GM19397 (cell line): ENCODE measurements at regions not wholly inside any gene's neighbourhood (a gene's known extent, or its start where the extent isn't known, plus 50 kb on each side); places are given as distances from the start of the nearest gene placed in this dataset.
"Not testable (repeated sequence)": the region's sequence is repeated elsewhere in the genome, so short reads cannot be mapped to it uniquely, and the experiment has no call there.

Experiments
- ATAC-seq: cut with Tn5 transposase; IDR thresholded peaks from one replicate; pipeline ENCODE4 v1.9.1; 2021; ENCODE audit warnings: mild to moderate bottlenecking, moderate library complexity; ENCODE audit not compliant: unreplicated experiment

- not testable (repeated sequence) for ATAC-seq
Observed at GRCh38 chr20:29411458-29411820, 1846.0 kb upstream of the DEFB115 start.

DNA sequence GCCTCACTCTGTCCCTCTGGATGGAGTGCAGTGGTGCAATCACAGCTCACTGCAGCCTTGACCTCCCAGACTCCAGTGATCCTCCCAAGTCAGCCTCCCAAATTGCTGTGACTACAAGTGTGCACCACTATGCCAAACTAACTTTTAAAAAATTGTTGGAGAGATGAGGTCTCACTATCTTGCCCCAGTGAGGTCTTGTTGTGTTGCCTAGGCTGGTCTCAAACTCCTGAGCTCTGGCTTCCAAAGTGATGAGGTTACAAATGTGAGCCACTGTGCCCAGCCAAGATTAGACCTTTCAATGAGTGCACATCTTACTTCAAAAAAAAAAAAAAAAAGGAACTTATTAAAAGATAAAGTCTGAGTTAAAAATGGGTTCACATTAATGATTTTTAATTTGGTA lies 1838.1 kb upstream of the DEFB115 start:
- ATAC-seq = no peak

DNA sequence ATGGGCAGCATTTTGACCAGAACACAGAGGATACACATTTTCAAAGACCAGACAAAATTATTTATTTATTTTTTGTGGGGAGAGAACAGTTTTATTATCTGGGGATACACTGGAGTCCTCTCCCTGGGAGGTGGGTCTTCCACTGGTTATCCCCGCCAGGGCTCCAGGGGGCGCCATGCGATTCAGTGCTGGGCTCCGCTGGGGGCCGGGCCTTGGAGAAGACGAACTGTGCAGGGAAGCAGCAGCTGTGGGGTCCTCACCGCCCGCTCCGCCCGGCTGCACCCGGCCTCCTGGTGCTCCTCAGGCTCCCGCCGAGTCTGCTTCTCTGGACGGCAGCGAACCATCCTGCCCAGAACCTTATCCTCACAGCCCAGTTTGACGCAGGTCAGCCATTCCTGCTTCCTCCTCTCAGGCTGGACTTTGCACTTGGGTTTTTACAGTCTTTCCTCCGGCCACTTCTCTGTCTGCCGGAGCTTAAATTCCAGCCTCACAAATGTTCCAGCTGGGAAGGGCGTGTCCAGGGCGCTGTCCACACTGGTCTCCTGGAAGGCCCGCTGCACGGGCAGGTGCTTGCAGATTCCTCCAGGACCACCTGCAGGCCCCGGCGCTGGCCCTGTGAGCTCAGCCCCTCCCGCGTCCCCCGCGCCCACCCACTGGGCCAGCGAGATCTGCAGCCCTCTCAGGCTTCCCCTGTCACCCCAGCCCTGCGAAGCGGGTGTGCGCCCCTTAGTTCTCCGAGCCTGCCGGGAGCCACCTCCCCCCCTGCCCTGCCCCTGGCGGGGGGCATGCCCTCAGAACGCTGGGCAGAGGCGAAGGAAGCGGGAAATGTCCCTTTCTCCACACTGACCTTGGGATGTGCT lies 1830.0 kb upstream of the DEFB115 start:
- no peak for ATAC-seq

DNA sequence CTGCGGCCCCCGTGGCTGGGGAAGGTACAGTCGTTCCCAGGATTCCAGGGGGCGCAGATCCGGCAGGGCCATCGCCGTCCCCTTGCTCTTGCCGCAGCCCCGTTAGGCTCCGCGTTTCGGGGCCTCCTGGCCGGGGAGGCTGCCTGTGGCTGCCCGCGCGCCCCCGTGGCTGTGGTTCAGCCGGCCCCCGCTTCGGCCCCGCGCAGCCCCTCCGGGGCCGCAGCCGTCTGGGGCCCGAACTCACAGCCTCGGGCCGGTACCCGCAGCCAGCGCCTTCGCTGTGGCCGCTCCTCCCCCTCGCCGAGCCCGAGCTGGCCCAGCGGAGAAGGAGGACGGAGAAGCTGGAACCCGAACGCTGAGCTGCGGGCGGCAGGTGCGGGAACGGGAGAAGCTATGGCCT lies 1826.9 kb upstream of the DEFB115 start:
- no peak for ATAC-seq

- ATAC-seq = not testable (repeated sequence)
Observed at GRCh38 chr20:29440721-29441120, 1816.7 kb upstream of the DEFB115 start.

DNA sequence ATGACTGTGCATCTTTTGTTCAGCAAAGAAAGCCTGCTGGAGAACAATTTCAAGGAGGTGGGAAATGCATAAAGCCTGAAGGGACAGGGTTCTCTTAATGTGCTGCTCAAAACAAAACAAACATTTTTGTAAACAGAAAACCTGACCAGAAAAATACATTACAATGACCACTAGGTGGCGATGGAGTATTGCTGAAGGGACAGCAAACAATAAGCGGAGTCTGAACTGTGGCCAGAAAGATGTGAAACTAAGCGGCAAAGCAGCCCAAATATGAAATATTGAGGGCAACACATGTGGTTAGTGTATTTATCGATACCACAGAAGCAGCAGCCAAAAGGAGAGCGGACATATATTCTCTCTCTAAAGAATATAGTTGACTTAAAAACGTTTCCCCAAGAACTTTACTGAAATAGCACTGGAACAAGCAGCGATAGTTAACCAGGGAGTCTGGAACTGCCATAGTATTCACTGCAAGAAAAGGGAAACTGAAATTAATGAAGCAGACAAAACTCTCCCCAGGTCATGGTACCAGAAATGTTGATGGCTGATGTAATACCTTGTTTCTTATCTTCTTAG lies 1814.2 kb upstream of the DEFB115 start:
- not testable (repeated sequence) for ATAC-seq

GRCh38 chr20:29443819-29444218 lies 1813.6 kb upstream of the DEFB115 start:
- no peak for ATAC-seq

DNA sequence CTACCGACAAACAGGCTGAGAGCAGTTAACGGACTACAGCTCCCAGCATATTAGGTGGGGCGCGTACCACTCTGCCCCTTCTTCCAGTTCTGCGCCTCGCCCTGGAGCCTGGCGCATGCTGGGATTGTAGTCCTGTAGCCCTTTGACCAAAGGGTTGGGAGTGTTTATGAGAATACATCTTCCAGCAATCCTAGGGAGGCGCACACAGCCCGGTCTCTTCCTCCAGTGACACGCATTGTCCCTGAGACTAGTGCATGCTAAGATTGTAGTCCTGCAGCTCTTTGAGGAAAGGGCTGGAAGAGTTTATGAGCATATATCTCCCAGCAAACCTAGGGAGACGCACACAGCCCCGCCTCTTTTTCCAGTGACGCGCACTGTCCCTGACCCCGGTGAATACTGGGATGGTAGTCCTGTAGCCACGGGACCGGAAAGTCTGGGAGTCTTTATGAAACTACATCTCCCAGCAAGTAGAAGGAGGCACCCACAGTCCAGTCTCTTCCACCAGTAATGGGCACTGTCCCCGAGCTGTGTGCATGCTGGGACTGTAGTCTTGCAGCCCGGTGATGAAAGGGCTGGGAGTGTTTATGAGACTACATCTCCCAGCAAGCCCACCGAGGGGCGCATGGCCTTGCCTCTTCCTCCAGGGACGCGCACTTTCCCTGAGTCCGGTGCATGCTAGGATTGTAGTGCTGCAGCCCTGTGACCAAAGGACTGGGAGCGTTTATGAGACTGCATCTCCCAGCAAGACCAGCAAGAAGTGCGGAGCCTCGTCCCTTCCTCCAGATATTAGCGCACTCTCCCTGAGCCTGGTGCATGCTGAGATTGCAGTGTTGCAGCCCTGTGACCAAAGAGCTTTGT lies 1812.2 kb upstream of the DEFB115 start:
- peak; percentile 73 for ATAC-seq

- not testable (repeated sequence) for ATAC-seq
Observed at GRCh38 chr20:29447517-29448484, 1809.7 kb upstream of the DEFB115 start.

DNA sequence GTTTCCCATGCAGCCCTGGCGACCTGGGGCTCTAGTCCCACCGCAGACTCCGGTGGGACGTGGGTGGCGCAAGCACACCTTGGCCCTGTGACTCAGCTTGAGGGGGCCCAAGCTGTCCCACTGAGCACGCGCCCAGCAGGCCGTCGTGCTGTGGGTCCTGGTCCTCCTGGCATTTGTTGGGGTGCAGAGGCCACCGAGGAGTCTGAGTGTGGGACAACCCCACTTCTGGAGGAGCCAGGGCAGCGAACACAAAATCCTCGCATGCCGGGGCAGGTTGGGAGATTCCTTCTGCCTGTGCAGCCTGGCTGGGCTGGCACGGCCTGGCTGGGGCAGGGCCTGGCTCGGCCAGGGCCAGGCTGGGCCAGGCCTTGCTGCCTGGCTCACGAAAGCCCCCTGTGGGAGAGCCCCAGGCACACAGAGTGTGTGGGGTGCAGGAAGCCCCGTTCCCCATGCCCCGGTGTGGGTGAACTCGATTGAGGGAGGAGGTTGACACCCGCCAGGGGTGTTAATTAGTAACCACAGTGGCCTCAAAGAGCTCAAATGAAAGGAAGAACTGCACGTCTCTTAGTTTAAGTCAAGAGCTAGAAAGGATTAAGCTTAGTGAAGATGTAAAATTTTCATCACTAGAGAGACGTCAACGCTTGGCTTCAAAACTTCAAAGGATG lies 1808.5 kb upstream of the DEFB115 start:
- no peak for ATAC-seq

DNA sequence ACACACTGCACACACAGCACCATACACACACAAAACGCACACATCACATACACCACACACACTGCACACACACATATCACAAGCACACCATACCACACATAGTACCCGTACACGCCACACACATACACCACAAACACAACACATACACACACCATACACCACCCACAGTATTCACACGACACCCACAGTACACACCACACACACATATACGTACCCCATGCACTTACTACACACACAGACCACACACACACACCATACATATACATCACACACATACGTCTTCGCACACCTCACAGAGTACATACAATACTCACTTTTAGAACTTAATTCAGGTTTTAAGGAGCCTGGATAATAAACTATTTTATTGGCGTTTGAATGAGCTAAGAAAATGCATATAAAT lies 1805.3 kb upstream of the DEFB115 start:
- ATAC-seq = no peak

DNA sequence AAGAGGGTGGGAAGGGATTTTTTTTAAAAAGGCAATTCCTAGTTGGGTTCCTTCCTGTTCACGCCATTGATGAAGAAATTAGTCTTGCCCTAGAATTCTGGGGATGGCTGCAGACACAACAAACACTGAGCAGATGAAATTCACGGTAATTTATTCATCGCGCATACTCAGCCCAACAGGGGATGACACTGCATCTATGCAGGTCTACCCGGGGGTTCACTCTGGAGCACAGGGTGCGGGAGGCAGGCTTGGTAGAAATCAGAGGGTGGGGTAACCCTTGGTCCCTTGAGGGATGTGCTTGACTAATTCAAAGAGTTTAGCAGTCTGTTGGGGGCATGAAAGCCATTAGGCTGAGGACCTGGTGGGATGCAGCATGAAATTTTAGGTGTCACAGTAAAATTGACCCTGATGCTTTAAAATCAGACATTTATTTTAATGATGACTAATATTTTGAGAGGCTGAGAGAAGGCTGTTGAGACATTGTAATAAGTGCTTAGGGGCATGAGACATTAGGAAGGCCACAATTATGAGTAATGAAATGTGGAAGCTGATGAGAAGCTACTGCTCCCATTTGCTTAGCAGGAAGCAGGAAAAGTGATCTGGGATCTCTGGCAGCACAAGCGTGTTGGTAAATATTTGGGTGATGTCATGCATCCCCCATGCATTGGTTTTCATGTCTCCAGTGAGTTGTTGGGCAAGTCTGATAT lies 1800.3 kb upstream of the DEFB115 start:
- ATAC-seq = not testable (repeated sequence)

GRCh38 chr20:29472606-29473005 lies 1784.9 kb upstream of the DEFB115 start:
- no peak for ATAC-seq

DNA sequence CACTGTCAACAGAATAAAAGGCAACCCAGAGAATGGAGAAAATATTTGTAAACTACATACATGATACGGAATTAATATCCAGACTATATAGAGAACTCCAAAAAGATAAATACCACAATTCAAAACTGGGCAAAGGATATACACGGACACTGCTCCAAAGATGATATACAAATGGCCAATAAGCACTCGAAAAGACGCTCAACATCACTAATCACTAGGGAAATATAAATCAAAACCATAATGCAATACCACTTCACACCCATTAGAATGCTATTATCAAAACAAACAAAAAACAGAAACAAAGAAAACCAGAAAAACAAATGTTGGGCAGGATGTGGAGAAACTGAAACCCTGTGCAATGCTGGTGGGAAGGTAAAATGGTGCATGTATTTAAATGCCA lies 1764.6 kb upstream of the DEFB115 start:
- ATAC-seq = not testable (repeated sequence)

DNA sequence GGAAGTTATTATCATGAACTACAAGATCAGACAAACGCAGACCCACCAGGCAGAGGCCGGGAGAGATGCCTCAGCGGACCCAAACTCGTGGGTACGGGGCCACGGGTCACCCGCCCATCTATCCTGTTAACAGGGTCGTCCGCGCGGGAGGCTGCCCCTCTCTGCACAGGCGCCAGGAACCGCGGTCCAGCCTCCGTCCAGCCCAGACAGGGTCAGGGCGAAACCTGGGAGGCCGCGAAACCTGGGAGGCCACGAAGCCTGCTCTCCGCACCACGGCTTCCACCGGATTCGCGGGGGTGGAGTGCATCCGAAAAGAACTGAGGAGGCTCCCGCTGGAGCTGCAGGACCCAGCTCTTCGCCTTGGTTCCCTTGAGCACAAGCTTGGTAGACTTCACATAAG lies 1760.7 kb upstream of the DEFB115 start:
- not testable (repeated sequence) for ATAC-seq

DNA sequence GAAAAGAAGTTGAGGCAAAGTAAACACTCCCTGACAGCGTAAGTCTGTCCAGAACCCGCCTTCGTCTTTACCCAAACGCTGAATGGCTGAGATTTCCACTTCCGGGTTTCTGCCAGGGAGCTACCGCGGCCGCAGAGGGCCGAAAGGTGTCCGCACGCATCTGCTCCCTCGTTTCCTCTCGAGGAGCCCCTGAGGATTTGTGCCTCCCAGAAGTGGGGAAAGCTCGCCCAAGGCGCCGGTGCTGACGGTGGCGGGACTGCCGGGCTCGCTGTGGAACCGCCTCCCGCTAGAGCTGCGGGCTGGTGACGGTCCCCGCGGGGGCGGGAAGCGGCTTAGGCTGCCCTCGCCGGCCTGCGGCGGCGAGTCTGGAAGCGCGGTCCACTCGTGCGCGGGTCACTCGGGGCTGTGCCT lies 1760.2 kb upstream of the DEFB115 start:
- ATAC-seq = peak; percentile 77

GRCh38 chr20:29497684-29498083 lies 1759.8 kb upstream of the DEFB115 start:
- ATAC-seq = not testable (repeated sequence)

DNA sequence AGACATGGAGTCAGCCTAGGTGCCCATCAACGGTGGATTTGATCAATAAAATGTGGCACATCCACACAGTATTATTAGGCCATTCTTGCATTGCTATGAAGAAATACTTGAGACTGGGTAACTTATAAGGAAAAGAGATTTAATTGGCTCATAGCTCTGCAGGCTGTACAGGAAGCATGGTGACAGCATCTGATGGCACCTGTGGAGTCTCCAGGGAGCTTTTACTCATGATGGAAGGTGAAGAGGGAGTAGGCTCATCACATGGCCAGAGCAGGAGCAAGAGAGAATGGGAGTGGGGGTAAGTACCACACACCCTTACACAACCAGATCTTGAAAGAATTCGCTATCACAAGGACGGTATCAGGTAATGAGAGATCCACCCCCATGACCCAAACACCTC lies 1756.7 kb upstream of the DEFB115 start:
- ATAC-seq = not testable (repeated sequence)

DNA sequence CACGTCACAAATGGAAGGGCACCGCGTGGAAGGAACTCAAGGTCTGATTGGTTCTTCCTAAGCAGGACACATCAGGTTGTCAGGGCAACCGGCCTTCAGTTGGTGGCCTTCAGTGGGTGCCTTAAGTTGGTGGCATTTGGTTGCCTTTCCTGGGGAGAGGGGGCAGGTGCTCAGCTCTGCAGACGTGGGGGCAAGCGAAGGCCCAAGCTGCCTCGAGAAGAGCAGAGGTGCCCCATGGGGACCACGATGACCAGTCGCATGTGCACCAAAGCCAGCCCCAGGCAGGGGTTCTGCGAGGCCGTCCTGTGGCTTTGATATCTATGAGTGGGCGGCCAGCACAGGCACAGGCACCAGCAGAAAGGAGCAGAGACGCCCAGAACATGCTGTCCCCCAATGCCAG lies 1742.8 kb upstream of the DEFB115 start:
- not testable (repeated sequence) for ATAC-seq
